ENCODE measurements at regions not wholly inside any gene's neighbourhood (a gene's known extent, or its start where the extent isn't known, plus 50 kb on each side); places are given as distances from the start of the nearest gene placed in this dataset.
"Not testable (repeated sequence)": the region's sequence is repeated elsewhere in the genome, so short reads cannot be mapped to it uniquely, and the experiment has no call there.

DNA sequence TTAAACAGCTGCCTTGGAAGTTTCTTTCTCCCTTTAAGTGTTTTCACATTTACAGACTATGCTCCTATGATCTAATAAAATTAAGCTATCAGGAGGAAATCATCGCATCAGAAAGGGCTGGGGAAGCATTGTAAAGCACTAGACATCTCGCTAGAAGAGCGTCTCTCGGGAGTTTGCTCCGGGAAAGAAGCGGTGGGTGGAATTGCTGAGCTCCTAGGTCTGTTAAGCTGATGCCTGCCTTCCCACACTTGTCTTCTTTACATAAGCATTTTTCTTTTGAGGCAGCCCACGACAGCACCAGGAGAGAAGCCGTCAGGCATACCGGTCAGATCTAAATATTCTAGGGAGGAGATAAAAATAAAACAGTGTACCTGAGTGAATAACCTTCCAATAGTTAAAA, 541.7 kb upstream of the TUSC1 start:
- no peaks in the 10 kb centered on the region for H3K4me1 ChIP-seq (ENCODE audit: insufficient read depth, low read length)
- H3K36me3 ChIP-seq (ENCODE audit: insufficient read depth, low read length): no peaks in the 10 kb centered on the region
- no peak overlapping the region for H3K27ac ChIP-seq (ENCODE audit: low read depth, low read length)
- H3K4me3 ChIP-seq (ENCODE audit: low read depth in 1 of 2, low read length in 2 of 2): no peak overlapping the region
- no peaks in the 10 kb centered on the region for H3K9me3 ChIP-seq (ENCODE audit: low read length)
- H3K27me3 ChIP-seq (ENCODE audit: control insufficient read depth in 1 of 2, insufficient read depth in 2 of 2, low read length in 2 of 2): no peaks in the 10 kb centered on the region
- H3K9ac ChIP-seq (ENCODE audit: low read length): no peak overlapping the region

DNA sequence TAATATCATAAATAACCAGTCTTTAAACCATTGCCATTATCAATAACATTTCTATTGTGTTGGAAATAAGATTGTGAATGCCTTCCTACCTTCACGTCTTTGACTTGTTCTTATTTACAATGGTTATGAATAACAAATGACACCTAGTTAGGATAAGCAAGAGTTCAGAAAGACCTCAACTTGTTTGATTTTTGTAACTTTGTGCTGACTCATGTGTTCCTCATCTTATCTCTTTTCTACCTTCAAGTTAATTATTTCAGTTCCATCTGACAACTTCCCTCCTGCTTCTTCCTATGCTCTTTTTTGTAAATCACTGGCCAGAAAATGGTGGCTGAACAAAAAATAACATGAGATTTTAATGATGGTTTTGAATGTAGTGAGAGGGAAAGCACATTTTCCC, 538.5 kb upstream of the TUSC1 start:
- no peaks in the 10 kb centered on the region for H3K27me3 ChIP-seq (ENCODE audit: control insufficient read depth in 1 of 2, insufficient read depth in 2 of 2, low read length in 2 of 2)
- H3K4me3 ChIP-seq (ENCODE audit: low read depth in 1 of 2, low read length in 2 of 2): no peak overlapping the region
- H3K4me1 ChIP-seq (ENCODE audit: insufficient read depth, low read length): no peaks in the 10 kb centered on the region
- no peak overlapping the region for H3K27ac ChIP-seq (ENCODE audit: low read depth, low read length)
- no peaks in the 10 kb centered on the region for H3K36me3 ChIP-seq (ENCODE audit: insufficient read depth, low read length)
- no peaks in the 10 kb centered on the region for H3K9me3 ChIP-seq (ENCODE audit: low read length)
- no peak overlapping the region for H3K9ac ChIP-seq (ENCODE audit: low read length)

DNA sequence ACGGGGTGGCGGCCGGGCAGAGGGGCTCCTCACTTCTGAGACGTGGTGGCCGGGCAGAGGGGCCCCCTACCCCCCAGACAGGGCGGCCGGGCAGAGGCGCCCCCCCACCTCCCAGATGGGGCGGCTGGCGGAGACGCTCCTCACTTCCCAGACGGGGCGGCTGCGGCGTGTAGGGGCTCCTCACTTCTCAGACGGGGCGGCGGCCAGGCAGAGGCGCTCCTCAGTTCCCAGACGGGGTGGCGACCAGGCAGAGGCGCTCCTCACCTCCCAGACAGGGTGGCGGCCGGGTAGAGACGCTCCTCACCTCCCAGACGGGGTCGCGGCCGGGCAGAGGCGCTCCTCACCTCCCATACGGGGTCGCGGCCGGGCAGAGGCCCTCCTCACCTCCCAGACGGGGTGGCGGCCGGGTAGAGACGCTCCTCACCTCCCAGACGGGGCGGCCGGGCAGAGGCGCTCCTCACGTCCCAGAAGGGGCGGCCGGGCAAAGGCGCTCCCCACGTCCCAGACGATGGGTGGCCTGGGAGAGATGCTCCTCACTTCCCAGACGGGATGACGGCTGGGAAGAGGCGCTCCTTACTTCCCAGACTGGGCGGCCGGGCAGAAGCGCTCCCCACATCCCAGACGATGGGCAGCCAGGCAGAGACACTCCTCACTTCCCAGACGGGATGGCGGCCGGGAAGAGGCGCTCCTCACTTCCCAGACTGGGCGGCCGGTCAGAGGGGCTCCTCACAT, 536.6 kb upstream of the TUSC1 start:
- not testable (repeated sequence) for H3K4me1 ChIP-seq (ENCODE audit: insufficient read depth, low read length); H3K4me3 ChIP-seq (ENCODE audit: low read depth in 1 of 2, low read length in 2 of 2); H3K27ac ChIP-seq (ENCODE audit: low read depth, low read length); H3K9me3 ChIP-seq (ENCODE audit: low read length); H3K9ac ChIP-seq (ENCODE audit: low read length); H3K27me3 ChIP-seq (ENCODE audit: control insufficient read depth in 1 of 2, insufficient read depth in 2 of 2, low read length in 2 of 2); H3K36me3 ChIP-seq (ENCODE audit: insufficient read depth, low read length)

DNA sequence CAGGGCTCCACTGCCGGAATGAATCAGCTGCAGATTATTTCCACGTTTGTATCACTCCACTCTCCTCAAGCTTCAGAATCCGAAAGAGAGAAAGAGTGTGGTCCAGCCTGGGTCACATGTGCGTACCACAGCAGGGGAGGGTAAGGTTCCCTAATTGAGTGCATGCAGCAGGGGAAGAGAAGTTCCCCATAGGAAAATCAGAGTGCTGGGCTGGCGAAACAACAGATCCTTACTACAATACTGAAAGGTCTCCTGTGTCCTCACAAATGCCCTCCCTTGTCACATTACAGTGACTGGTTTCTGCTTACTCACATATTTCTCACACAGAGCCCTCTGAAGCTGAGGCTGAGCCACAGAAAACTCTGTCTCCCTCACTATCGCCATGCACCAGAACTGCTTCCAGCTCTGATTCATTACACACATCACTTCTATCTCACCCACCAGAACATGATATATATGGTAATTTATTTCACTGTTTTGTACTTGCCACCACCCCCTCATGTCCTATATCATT, 532.2 kb upstream of the TUSC1 start:
- no peak overlapping the region for H3K9ac ChIP-seq (ENCODE audit: low read length)
- peaks cover 5% of the 10 kb centered on the region for H3K4me1 ChIP-seq (ENCODE audit: insufficient read depth, low read length)
- H3K36me3 ChIP-seq (ENCODE audit: insufficient read depth, low read length): no peaks in the 10 kb centered on the region
- H3K27me3 ChIP-seq (ENCODE audit: control insufficient read depth in 1 of 2, insufficient read depth in 2 of 2, low read length in 2 of 2): no peaks in the 10 kb centered on the region
- H3K27ac ChIP-seq (ENCODE audit: low read depth, low read length): no peak overlapping the region
- H3K4me3 ChIP-seq (ENCODE audit: low read depth in 1 of 2, low read length in 2 of 2): peak overlapping the region in 1 of 2 donors; percentile 4
- no peaks in the 10 kb centered on the region for H3K9me3 ChIP-seq (ENCODE audit: low read length)

DNA sequence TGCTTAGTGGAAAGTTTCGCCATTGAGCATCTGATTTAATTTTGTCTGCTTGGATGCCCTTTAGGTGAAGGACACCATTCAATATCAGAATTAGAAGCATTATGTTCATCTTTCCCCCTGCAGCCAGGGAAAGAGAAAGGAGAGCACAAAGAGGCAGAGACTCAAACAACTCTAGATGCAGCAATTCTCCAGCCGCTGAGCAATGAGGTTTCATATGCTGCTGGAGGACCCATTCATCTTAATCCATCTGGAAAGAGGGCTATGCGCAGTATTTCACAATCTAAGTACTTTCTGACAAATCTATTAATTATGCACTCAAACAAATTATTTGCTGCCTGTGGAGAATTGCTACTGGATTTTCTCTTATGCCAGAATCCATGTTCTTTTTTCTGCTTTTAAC, 527.0 kb upstream of the TUSC1 start:
- Histone ChIP-seq H3K27me3 (ENCODE audit: control insufficient read depth in 1 of 2, insufficient read depth in 2 of 2, low read length in 2 of 2) (no peaks in the 10 kb centered on the region), H3K27ac (ENCODE audit: low read depth, low read length) (no peak overlapping the region), H3K9me3 (ENCODE audit: low read length) (no peaks in the 10 kb centered on the region), H3K4me1 (ENCODE audit: insufficient read depth, low read length) (peaks cover 5% of the 10 kb centered on the region), H3K4me3 (ENCODE audit: low read depth in 1 of 2, low read length in 2 of 2) (no peak overlapping the region), H3K9ac (ENCODE audit: low read length) (no peak overlapping the region), H3K36me3 (ENCODE audit: insufficient read depth, low read length) (no peaks in the 10 kb centered on the region)

DNA sequence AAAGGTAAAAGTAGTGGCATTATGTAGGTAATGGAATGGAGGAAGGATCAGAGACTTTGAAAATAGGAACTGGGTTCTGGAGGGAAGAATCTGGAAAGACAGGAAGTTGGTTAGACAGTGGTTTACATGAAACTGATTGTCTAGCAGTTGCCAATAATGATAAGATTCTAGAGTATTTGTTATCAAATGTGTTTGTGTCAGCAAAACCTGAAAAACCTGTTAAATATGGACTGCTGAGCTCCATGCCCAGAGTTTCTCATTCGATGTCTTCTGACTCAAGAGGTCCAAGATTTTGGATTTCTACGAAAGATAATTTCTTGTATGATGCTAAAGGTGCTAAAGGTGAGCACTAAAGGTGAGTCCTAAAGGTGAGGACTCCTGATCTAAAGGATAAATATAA, 515.0 kb upstream of the TUSC1 start:
- H3K36me3 ChIP-seq (ENCODE audit: insufficient read depth, low read length): no peaks in the 10 kb centered on the region
- H3K27ac ChIP-seq (ENCODE audit: low read depth, low read length): no peak overlapping the region
- H3K9ac ChIP-seq (ENCODE audit: low read length): no peak overlapping the region
- H3K9me3 ChIP-seq (ENCODE audit: low read length): no peaks in the 10 kb centered on the region
- H3K4me1 ChIP-seq (ENCODE audit: insufficient read depth, low read length): no peaks in the 10 kb centered on the region
- H3K4me3 ChIP-seq (ENCODE audit: low read depth in 1 of 2, low read length in 2 of 2): no peak overlapping the region
- H3K27me3 ChIP-seq (ENCODE audit: control insufficient read depth in 1 of 2, insufficient read depth in 2 of 2, low read length in 2 of 2): no peaks in the 10 kb centered on the region

DNA sequence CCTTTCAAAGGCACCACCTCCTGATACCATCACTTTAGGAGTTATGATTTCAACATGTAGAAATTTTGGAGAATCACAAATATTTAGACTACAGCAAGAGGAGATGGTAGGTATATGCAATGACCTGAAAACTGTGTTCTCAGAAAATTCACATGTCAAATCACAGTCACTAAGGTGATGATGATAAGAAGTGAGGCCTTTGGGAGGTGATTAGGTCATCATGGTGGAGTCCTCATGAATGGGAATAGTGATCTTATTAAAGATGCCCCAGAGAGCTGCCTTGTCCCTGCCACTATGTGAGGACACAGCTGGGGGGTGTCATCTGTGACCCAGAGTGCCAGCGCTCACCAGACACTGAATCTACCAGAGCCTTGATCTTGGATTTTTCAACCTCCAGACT, 513.5 kb upstream of the TUSC1 start:
- Histone ChIP-seq H3K4me3 (ENCODE audit: low read depth in 1 of 2, low read length in 2 of 2) (no peak overlapping the region), H3K9me3 (ENCODE audit: low read length) (no peaks in the 10 kb centered on the region), H3K9ac (ENCODE audit: low read length) (no peak overlapping the region), H3K36me3 (ENCODE audit: insufficient read depth, low read length) (no peaks in the 10 kb centered on the region), H3K27ac (ENCODE audit: low read depth, low read length) (no peak overlapping the region), H3K27me3 (ENCODE audit: control insufficient read depth in 1 of 2, insufficient read depth in 2 of 2, low read length in 2 of 2) (no peaks in the 10 kb centered on the region), H3K4me1 (ENCODE audit: insufficient read depth, low read length) (no peaks in the 10 kb centered on the region)

DNA sequence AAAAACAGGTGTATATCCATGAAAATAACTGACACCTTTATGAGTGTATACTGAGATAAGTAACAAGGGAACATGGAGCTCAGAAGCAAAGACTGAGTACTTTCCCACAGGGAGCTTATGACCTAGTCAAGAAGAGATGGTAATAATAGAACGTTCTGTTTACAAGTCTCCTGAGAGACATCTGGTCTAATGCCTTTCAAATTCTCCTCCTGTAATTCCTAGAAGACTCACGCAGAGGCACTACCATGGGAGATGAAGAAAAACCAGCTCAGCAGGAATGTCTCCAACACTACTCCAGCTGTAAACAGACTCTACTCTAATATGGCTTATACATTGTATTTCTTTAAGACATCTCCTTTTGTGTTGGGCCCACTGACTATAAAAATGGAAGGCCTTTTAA, 503.6 kb upstream of the TUSC1 start:
- Histone ChIP-seq H3K4me3 (ENCODE audit: low read depth in 1 of 2, low read length in 2 of 2) (no peak overlapping the region), H3K9ac (ENCODE audit: low read length) (no peak overlapping the region), H3K9me3 (ENCODE audit: low read length) (no peaks in the 10 kb centered on the region), H3K27me3 (ENCODE audit: control insufficient read depth in 1 of 2, insufficient read depth in 2 of 2, low read length in 2 of 2) (no peaks in the 10 kb centered on the region), H3K27ac (ENCODE audit: low read depth, low read length) (no peak overlapping the region), H3K4me1 (ENCODE audit: insufficient read depth, low read length) (no peaks in the 10 kb centered on the region), H3K36me3 (ENCODE audit: insufficient read depth, low read length) (no peaks in the 10 kb centered on the region)

DNA sequence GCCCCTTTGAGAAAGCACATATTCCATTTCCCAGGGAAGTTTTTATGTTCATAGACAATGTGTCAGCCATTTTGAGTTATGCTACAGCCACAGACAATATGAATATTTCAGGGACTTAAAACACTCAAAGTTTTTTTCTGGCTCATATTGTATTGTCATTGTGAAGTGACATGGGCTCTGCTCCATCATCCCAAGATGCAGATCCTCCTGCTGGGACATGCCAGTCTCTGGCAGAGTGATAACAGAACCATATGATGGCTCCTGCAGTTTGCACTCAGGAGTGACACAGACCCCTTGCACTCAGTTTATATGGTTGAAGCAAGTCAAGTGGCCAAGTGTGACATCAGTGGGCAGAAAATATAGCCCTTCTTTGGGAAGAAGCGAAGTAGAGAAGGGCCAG, 498.4 kb upstream of the TUSC1 start:
- no peak overlapping the region for H3K9ac ChIP-seq (ENCODE audit: low read length)
- no peaks in the 10 kb centered on the region for H3K27me3 ChIP-seq (ENCODE audit: control insufficient read depth in 1 of 2, insufficient read depth in 2 of 2, low read length in 2 of 2)
- H3K4me3 ChIP-seq (ENCODE audit: low read depth in 1 of 2, low read length in 2 of 2): no peak overlapping the region
- H3K36me3 ChIP-seq (ENCODE audit: insufficient read depth, low read length): no peaks in the 10 kb centered on the region
- H3K4me1 ChIP-seq (ENCODE audit: insufficient read depth, low read length): no peaks in the 10 kb centered on the region
- no peak overlapping the region for H3K27ac ChIP-seq (ENCODE audit: low read depth, low read length)
- no peaks in the 10 kb centered on the region for H3K9me3 ChIP-seq (ENCODE audit: low read length)

DNA sequence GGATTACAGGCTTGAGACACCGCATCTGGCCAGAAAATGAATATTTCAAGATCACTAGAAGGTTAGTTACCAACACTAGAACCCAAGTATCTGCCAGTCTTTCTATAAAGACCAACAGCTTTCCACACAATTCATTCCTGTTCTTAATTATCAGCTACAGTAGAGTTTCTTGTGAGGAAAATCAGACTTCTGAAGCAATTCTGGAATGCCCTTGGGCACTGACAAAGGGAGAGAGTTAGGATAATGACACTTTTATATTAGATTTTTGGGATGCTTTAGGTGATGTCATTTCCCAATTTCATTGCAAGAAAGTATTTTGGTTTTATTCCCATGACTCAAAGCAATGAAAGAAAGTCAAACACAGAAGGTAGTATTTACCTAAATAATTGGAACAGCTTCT, 497.0 kb upstream of the TUSC1 start:
- Histone ChIP-seq H3K4me1 (ENCODE audit: insufficient read depth, low read length) (no peaks in the 10 kb centered on the region), H3K4me3 (ENCODE audit: low read depth in 1 of 2, low read length in 2 of 2) (no peak overlapping the region), H3K36me3 (ENCODE audit: insufficient read depth, low read length) (no peaks in the 10 kb centered on the region), H3K27ac (ENCODE audit: low read depth, low read length) (no peak overlapping the region), H3K27me3 (ENCODE audit: control insufficient read depth in 1 of 2, insufficient read depth in 2 of 2, low read length in 2 of 2) (no peaks in the 10 kb centered on the region), H3K9ac (ENCODE audit: low read length) (no peak overlapping the region), H3K9me3 (ENCODE audit: low read length) (no peaks in the 10 kb centered on the region)

DNA sequence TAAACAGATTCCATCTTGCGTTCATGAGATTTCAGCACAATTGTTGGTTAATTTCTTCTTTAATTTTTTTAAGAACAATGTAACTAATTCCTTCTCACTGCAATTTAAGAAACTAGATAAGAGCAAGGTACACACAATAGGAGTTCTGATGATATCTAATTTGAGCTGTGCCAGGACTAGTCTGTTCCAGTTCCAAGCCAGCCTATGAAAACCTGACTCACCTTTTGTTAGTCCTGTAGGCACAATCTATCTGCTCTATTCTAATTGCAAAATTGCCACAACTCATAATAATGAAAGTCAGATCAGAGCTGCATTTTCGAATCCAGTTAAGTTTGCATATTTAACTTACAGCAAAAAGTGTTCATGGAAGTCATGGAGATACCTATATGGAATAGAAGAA, 494.1 kb upstream of the TUSC1 start:
- H3K4me3 ChIP-seq (ENCODE audit: low read depth in 1 of 2, low read length in 2 of 2): no peak overlapping the region
- no peaks in the 10 kb centered on the region for H3K9me3 ChIP-seq (ENCODE audit: low read length)
- no peak overlapping the region for H3K27ac ChIP-seq (ENCODE audit: low read depth, low read length)
- no peaks in the 10 kb centered on the region for H3K36me3 ChIP-seq (ENCODE audit: insufficient read depth, low read length)
- H3K4me1 ChIP-seq (ENCODE audit: insufficient read depth, low read length): no peaks in the 10 kb centered on the region
- H3K9ac ChIP-seq (ENCODE audit: low read length): no peak overlapping the region
- H3K27me3 ChIP-seq (ENCODE audit: control insufficient read depth in 1 of 2, insufficient read depth in 2 of 2, low read length in 2 of 2): no peaks in the 10 kb centered on the region

DNA sequence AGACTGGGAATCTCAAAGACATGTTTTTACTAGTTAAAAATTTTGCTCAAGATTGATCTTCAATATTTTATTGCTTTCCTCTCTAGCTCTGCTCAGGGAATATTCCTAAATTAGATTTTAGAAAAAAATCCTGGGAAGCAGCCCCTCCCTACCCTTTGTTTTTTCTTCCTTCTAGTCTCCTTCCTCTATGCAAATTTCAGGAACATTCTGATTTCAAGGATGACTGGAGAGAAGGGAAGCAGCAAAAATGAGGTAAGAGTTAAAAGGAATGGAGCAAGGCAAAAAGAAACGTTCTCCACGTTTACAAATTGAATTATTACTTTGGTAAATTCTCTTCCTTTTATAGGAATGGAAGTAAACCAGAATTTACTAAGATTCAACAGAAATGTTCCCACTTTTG, 493.4 kb upstream of the TUSC1 start:
- no peak overlapping the region for H3K27ac ChIP-seq (ENCODE audit: low read depth, low read length)
- H3K27me3 ChIP-seq (ENCODE audit: control insufficient read depth in 1 of 2, insufficient read depth in 2 of 2, low read length in 2 of 2): no peaks in the 10 kb centered on the region
- no peaks in the 10 kb centered on the region for H3K9me3 ChIP-seq (ENCODE audit: low read length)
- H3K9ac ChIP-seq (ENCODE audit: low read length): no peak overlapping the region
- no peaks in the 10 kb centered on the region for H3K4me1 ChIP-seq (ENCODE audit: insufficient read depth, low read length)
- H3K36me3 ChIP-seq (ENCODE audit: insufficient read depth, low read length): no peaks in the 10 kb centered on the region
- H3K4me3 ChIP-seq (ENCODE audit: low read depth in 1 of 2, low read length in 2 of 2): no peak overlapping the region
